Left lung (tissue), 4 donors: ENCODE measurements at regions not wholly inside any gene's neighbourhood (a gene's known extent, or its start where the extent isn't known, plus 50 kb on each side); places are given as distances from the start of the nearest gene placed in this dataset.
A peak's percentile ranks its signal among the peaks of the same experiment; 100 is the strongest.
"Not testable (repeated sequence)": the region's sequence is repeated elsewhere in the genome, so short reads cannot be mapped to it uniquely, and the experiment has no call there.

Experiments
- ATAC-seq: fragments of 200-7000 bp; cut with Tn5 transposase; one replicate; pipeline ENCODE4 v1.9.1; 2020; ENCODE audit warnings: moderate library complexity
- DNase-seq, 4 donors: peaks; one replicate each; pipeline ENCODE4 v3.0.0-alpha.2; 2013 to 2020
- H3K27ac ChIP-seq, 2 donors: fragments of 200-600 bp; sonication (generic) in 1 of 2; one replicate each; pipeline versions ENCODE4 v1.5.0 to v1.8.0; 2020 to 2021
- H3K27me3 ChIP-seq, 2 donors: fragments of 200-600 bp; sonication (generic) in 1 of 2; one replicate each; pipeline versions ENCODE4 v1.5.0 to v1.8.0; 2020 to 2021
- H3K36me3 ChIP-seq, 2 donors: fragments of 200-600 bp; sonication (generic) in 1 of 2; one replicate each; pipeline versions ENCODE4 v1.5.0 to v1.8.0; 2020 to 2021
- H3K4me1 ChIP-seq, 2 donors: fragments of 200-600 bp; one replicate each; pipeline ENCODE4 v1.8.0; 2021
- H3K4me3 ChIP-seq, 2 donors: fragments of 200-600 bp; sonication (generic) in 1 of 2; one replicate each; pipeline versions ENCODE4 v1.5.0 to v1.8.0; 2020 to 2021; ENCODE audit warnings: mild to moderate bottlenecking in 1 of 2
- H3K9me3 ChIP-seq, 2 donors: fragments of 200-600 bp; sonication (generic) in 1 of 2; one replicate each; pipeline versions ENCODE4 v1.5.0 to v1.8.0; 2020 to 2021
- intact Hi-C, 2 donors: fragments of 100-400 bp; cut with DNase I; formaldehyde crosslinking; loops; one replicate each; pipeline versions ENCODE4 v1.11.2 to v1.14.2; 2022
- TF ChIP-seq, protein P1 (sequence below), 2 donors: fragments of 200-600 bp; sonication (generic) in 1 of 2; IDR thresholded peaks; one replicate each; pipeline versions ENCODE4 v1.5.0 to v1.8.0; 2021; ENCODE audit warnings: antibody characterized with exemption in 2 of 2
- donor health status: DM: no; HTN: yes; CAD: no.
- donor health status: DM: no; HTN: no; CAD: no.

DNA sequence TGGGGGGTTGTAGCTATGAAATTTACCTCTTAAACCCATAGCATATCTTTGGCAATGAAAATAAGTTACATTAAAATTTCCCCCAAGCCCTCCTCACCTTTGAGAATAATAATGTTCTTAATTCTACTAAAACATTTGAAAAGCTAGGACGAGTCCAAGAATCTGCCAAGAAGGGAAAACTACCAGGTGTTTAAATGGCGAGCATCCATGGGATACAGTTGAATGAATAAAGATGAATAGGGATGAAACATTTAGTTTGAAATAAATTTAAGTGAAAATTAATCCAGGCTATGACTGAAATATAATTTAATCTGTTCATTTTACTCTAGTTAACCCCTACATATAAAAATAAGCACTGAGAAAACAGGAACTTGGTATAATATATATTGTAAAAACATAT lies 536.7 kb downstream of the FLRT2 start:
- no peaks in the 10 kb centered on the region for H3K27me3 ChIP-seq
- no peaks in the 10 kb centered on the region for H3K4me1 ChIP-seq
- intact Hi-C loops = no loop called here
- no peak overlapping the region for H3K4me3 ChIP-seq
- no peaks in the 10 kb centered on the region for H3K36me3 ChIP-seq
- no peak overlapping the region for H3K27ac ChIP-seq
- DNase-seq (no peak), ATAC-seq (no peak)
- no peaks in the 10 kb centered on the region for H3K9me3 ChIP-seq
- TF ChIP-seq, protein P1, sequence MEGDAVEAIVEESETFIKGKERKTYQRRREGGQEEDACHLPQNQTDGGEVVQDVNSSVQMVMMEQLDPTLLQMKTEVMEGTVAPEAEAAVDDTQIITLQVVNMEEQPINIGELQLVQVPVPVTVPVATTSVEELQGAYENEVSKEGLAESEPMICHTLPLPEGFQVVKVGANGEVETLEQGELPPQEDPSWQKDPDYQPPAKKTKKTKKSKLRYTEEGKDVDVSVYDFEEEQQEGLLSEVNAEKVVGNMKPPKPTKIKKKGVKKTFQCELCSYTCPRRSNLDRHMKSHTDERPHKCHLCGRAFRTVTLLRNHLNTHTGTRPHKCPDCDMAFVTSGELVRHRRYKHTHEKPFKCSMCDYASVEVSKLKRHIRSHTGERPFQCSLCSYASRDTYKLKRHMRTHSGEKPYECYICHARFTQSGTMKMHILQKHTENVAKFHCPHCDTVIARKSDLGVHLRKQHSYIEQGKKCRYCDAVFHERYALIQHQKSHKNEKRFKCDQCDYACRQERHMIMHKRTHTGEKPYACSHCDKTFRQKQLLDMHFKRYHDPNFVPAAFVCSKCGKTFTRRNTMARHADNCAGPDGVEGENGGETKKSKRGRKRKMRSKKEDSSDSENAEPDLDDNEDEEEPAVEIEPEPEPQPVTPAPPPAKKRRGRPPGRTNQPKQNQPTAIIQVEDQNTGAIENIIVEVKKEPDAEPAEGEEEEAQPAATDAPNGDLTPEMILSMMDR (IDR thresholded peaks at IDR 0.05) = no peak

DNA sequence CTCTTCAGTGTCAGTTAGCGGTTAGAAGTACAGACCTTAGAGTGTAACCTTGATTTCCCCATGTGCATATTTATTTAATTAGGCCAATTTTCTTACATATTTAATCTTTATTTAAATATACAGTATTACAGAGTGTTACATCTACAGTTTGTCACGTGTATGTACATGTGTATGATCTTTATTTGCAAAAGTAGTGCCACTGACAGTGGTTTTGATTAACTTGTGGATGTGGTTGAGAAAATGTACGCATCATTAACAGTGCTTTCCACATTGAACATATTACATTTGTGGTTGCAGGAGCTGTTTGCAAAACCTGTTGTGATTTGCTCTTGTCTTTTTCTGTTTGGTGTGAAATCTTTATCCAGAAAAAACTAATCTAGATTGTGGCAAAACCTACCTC lies 535.5 kb downstream of the FLRT2 start:
- no peaks in the 10 kb centered on the region for H3K27me3 ChIP-seq

DNA sequence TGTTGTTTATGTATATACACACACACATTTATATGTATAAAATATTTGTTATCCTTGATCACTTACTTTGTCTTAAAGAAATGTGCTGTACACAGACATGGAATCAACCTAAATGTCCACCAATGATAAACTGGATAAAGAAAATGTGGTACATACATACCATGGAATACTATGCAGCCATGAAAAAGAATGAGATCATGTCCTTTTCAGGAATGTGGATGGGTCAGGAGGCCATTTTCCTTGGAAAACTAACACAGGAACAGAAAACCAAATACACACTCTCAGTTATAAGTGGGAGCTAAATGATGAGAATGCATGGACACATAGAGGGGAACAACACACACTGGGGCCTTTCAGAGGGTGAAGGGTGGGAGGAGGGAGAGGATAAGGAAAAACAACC lies 534.7 kb downstream of the FLRT2 start:
- H3K4me3 ChIP-seq, H3K9me3 ChIP-seq, H3K4me1 ChIP-seq, H3K27me3 ChIP-seq, H3K27ac ChIP-seq, ATAC-seq, intact Hi-C loops, DNase-seq, H3K36me3 ChIP-seq: not testable (repeated sequence)

More for the DNA sequence above, 535.5 kb downstream of the FLRT2 start:
- no peaks in the 10 kb centered on the region for H3K36me3 ChIP-seq
- DNase-seq (no peak), ATAC-seq (no peak)
- no peaks in the 10 kb centered on the region for H3K9me3 ChIP-seq
- TF ChIP-seq, protein P1 (IDR thresholded peaks at IDR 0.05) = no peak
- no peak overlapping the region for H3K27ac ChIP-seq
- intact Hi-C loops = no loop called here
- H3K4me1 ChIP-seq = no peaks in the 10 kb centered on the region
- no peak overlapping the region for H3K4me3 ChIP-seq

DNA sequence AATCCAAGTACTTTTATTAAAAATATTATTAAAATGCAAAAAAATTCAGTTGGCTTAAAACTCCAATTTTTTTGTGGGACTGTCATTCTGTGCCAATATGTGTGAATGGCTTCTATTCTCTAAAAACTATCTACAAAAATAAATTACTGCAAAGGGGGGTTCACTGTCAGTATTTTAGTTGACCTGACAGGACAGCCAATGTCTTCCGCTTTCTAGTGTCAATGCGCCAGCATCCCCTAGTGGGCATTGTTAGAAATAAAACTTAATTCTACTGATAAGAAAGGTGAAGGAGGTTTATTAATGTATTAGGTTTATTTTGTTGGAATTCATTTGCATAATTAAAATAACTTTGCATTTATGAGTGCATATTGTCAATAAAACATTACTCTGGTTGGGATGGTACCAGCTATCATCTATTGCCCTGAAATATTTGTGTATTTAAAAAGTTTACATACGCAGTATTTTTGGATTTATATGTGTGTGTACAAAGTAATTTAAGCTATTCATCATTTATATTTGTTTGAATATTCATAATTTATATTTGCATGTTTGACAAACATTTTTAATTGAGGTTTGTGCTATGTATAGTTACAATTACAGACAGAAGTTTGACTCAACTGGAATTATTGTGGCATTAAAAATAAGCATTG lies 527.2 kb downstream of the FLRT2 start:
- Histone ChIP-seq H3K27me3 (no peaks in the 10 kb centered on the region), H3K27ac (no peak overlapping the region), H3K36me3 (no peaks in the 10 kb centered on the region), H3K9me3 (no peaks in the 10 kb centered on the region), H3K4me3 (no peak overlapping the region), H3K4me1 (no peaks in the 10 kb centered on the region)
- intact Hi-C loops = no loop called here
- ATAC-seq = peak; percentile 51
- peak in 1 of 4 donors; percentile 45 for DNase-seq
- TF ChIP-seq, protein P1 (IDR thresholded peaks at IDR 0.05) = peak; percentile 18 to 71

DNA sequence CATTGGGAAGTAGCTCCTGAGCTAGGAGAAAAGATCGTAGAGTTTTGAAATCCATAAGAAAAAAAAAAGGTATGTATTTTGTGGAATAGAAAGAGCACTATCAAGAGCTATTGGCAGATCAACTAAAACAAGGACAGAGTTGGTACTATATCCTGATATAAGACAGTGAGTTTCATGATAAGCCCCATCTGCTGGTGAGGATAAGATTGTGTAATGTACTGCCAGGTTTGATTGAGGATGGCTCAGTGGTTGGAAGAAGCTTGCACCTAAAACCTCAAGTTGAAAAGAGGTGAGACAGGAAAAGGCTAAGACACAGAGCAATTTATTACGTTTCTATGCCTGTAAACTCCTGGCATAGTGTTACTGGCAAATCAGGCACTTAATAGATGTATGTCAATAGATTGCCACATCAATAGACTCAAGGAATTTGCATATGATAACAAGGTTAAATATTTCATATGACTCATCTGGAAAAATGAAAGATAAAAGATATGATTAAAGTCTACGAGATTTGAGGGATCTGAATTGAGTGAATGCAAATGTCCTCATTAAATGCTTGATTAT lies 525.6 kb downstream of the FLRT2 start:
- Histone ChIP-seq H3K36me3 (no peaks in the 10 kb centered on the region), H3K4me3 (no peak overlapping the region), H3K27ac (no peak overlapping the region), H3K27me3 (no peaks in the 10 kb centered on the region), H3K9me3 (no peaks in the 10 kb centered on the region), H3K4me1 (no peaks in the 10 kb centered on the region)
- ATAC-seq (no peak), DNase-seq (peak in 1 of 4 donors; percentile 12)
- intact Hi-C loops = no loop called here
- TF ChIP-seq, protein P1 (IDR thresholded peaks at IDR 0.05) = no peak

DNA sequence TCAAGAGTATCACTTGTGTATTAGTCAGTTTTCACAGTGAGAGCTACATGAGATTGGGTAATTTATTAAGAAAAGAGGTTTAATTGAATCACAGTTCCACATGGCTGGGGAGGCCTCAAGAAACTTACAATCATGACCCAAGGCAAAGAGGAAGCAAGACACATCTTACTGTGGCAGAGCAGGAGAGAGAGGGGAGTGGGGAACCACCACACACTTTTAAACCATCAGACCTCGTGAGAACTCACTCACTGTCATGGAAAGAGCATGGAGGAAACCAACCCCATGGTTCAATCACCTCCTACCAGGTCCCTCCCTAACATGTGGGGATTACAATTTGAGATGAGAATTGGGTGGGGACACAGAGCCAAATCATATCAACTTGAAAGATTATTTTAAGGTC lies 522.9 kb downstream of the FLRT2 start:
- Histone ChIP-seq H3K27ac (no peak overlapping the region), H3K27me3 (no peaks in the 10 kb centered on the region), H3K4me1 (no peaks in the 10 kb centered on the region), H3K9me3 (no peaks in the 10 kb centered on the region), H3K36me3 (no peaks in the 10 kb centered on the region), H3K4me3 (no peak overlapping the region)
- TF ChIP-seq, protein P1 (IDR thresholded peaks at IDR 0.05) = no peak
- intact Hi-C loops = no loop called here
- DNase-seq (no peak), ATAC-seq (no peak)
